K562 (cell line): ENCODE measurements at regions not wholly inside any gene's neighbourhood (a gene's known extent, or its start where the extent isn't known, plus 50 kb on each side); places are given as distances from the start of the nearest gene placed in this dataset.

Experiments
- ATAC-seq: fragments of 200-7000 bp; cut with Tn5 transposase; 3 replicates; pipeline ENCODE4 v1.9.1; 2020; ENCODE audit warnings: moderate library complexity
- BruUV-seq: library from RNA; stranded (reverse); fragments of 400-500 nt; replicated peaks from 2 replicates; lab custom pipeline; 2021; lab: Mats Ljungman, UMichigan
- CTCF ChIA-PET: fragments of 300-600 bp; formaldehyde crosslinking; extraction: SDS; loops from one replicate; lab custom pipeline; 2021; ENCODE audit warnings: low intra/inter-chr PET ratio; lab: Yijun Ruan, JAX
- POLR2A ChIA-PET: fragments of 300-600, 350-650 bp; sonication (Branson Sonifier 250); formaldehyde crosslinking; extraction: SDS; loops from one replicate; lab custom pipeline; 2021; ENCODE audit warnings: antibody characterized with exemption, inconsistent platforms; lab: Yijun Ruan, JAX
- DNase-seq, 4 experiments: peaks; one replicate each; pipeline versions ENCODE4 v3.0.0 to v3.0.0-alpha.2; 2011 to 2018; ENCODE audit warnings: low spot score in 3 of 4, mixed read lengths in 3 of 4; ENCODE audit errors: extremely low read depth in 1 of 4
- FAIRE-seq: peaks from 2 replicates; lab custom pipeline; 2011; peaks lifted over from hg19 to GRCh38; lab: Jason Lieb, UNC
- H2AFZ ChIP-seq: 2 replicates; pipeline ENCODE4 v1.6.0; 2011; ENCODE audit warnings: low read depth, low read length, control low read depth, inconsistent platforms
- H3K27ac ChIP-seq: fragments of 200-600 bp; 3 replicates; pipeline ENCODE4 v1.8.0; 2011; ENCODE audit warnings: low read depth, mild to moderate bottlenecking, control low read depth, inconsistent platforms, low read length, moderate library complexity, mixed read lengths; ENCODE audit errors: extremely low read depth
- H3K27me3 ChIP-seq, 2 experiments: fragments of 300-600 bp in 1 of 2; 2 replicates in 1 of 2; 3 replicates in 1 of 2; pipeline versions ENCODE4 v1.6.0 to v1.8.0; 2011; ENCODE audit warnings: inconsistent platforms in 2 of 2, low read length in 2 of 2, mild to moderate bottlenecking in 1 of 2, mixed read lengths in 1 of 2, moderate library complexity in 1 of 2; ENCODE audit not compliant: control insufficient read depth in 2 of 2, insufficient read depth in 2 of 2
- H3K36me3 ChIP-seq: fragments of 300-600 bp; 3 replicates; pipeline ENCODE4 v1.8.0; 2011; ENCODE audit warnings: mild to moderate bottlenecking, low read length, inconsistent platforms; ENCODE audit not compliant: control insufficient read depth, insufficient read depth
- H3K4me1 ChIP-seq, 2 experiments: fragments of 200-600 bp in 1 of 2; replicated peaks in 1 of 2; 2 replicates in 1 of 2; 3 replicates in 1 of 2; pipeline versions ENCODE4 v1.5.1 to v1.8.0; 2011; ENCODE audit warnings: inconsistent platforms in 2 of 2, low read length in 2 of 2, mild to moderate bottlenecking in 1 of 2, mixed read lengths in 1 of 2, moderate library complexity in 1 of 2; ENCODE audit not compliant: control insufficient read depth in 2 of 2, insufficient read depth in 2 of 2
- H3K4me2 ChIP-seq: 2 replicates; pipeline ENCODE4 v1.6.1; 2011; ENCODE audit warnings: low read length, control low read depth, inconsistent platforms, mixed read lengths; ENCODE audit not compliant: insufficient read depth
- H3K4me3 ChIP-seq: fragments of 200-600 bp; sonication (generic), shearing (Covaris generic); 2 replicates; pipeline ENCODE4 v1.5.1; 2016; ENCODE audit warnings: control low read depth, inconsistent platforms
- H3K79me2 ChIP-seq: fragments of 200-600 bp; 3 replicates; pipeline ENCODE4 v1.8.0; 2011; ENCODE audit warnings: low read length, inconsistent platforms; ENCODE audit not compliant: control insufficient read depth, insufficient read depth
- H3K9ac ChIP-seq, 2 experiments: 2 replicates each; pipeline versions ENCODE4 v1.6.0 to v1.6.1; 2011; ENCODE audit warnings: low read depth in 2 of 2, low read length in 2 of 2, control low read depth in 1 of 2, inconsistent platforms in 1 of 2, mild to moderate bottlenecking in 1 of 2, mixed read lengths in 1 of 2; ENCODE audit not compliant: insufficient read depth in 1 of 2
- H3K9me1 ChIP-seq: one replicate; pipeline ENCODE4 v1.6.0; 2011; ENCODE audit warnings: inconsistent platforms, mild to moderate bottlenecking, low read length, moderate library complexity; ENCODE audit not compliant: control insufficient read depth, insufficient read depth
- H3K9me3 ChIP-seq: replicated peaks from 2 replicates; pipeline ENCODE4 v1.5.1; 2011; ENCODE audit warnings: low read depth, low read length, inconsistent platforms; ENCODE audit not compliant: control insufficient read depth, insufficient read depth
- H4K20me1 ChIP-seq: replicated peaks from 2 replicates; pipeline ENCODE4 v1.6.1; 2011; ENCODE audit warnings: low read length, inconsistent platforms, mixed read lengths; ENCODE audit not compliant: control insufficient read depth, insufficient read depth
- ARNT ChIP-seq, 2 experiments: fragments of 450-650 bp; IDR thresholded peaks; 2 replicates each; pipeline ENCODE4 v1.6.1; 2016; ENCODE audit warnings: mild to moderate bottlenecking in 1 of 2
- CHD2 ChIP-seq: IDR thresholded peaks from 2 replicates; pipeline ENCODE4 v1.6.1; 2011; ENCODE audit warnings: low read depth, low read length
- GTF2B ChIP-seq: IDR thresholded peaks from 2 replicates; pipeline ENCODE4 v1.6.1; 2011; ENCODE audit not compliant: insufficient read length; ENCODE audit errors: extremely low read depth
- IRF1 ChIP-seq: sonication (generic); formaldehyde crosslinking; IDR thresholded peaks from 2 replicates; pipeline ENCODE4 v1.8.0; 2022; ENCODE audit warnings: missing genetic modification reagents, mild to moderate bottlenecking, borderline replicate concordance
- MAFF ChIP-seq: IDR thresholded peaks from 2 replicates; pipeline ENCODE4 v1.6.1; 2012; ENCODE audit warnings: low read length, improper control_type of control experiment
- MAFG ChIP-seq: fragments of 450-650 bp; conservative IDR thresholded peaks from 2 replicates; pipeline ENCODE4 v1.6.1; 2016; ENCODE audit warnings: missing genetic modification characterization, missing compliant biosample characterization
- MTA3 ChIP-seq: fragments of 450-650 bp; formaldehyde crosslinking; IDR thresholded peaks from 2 replicates; pipeline ENCODE4 v1.6.1; 2017; ENCODE audit warnings: mild to moderate bottlenecking, borderline replicate concordance
- TSC22D4 ChIP-seq: fragments of 450-650 bp; IDR thresholded peaks from 2 replicates; pipeline ENCODE4 v1.6.1; 2016; ENCODE audit warnings: missing genetic modification characterization, missing biosample characterization, control low read depth
- WGBS: fragments of 100-300 bp; shearing (Covaris generic); methylation state at CpG from one replicate; pipeline ENCODE4 v1.1.6; 2016; ENCODE audit warnings: low coverage, mixed read lengths; ENCODE audit not compliant: insufficient coverage; ENCODE audit errors: missing lambda C conversion rate; 5-methylcytosine and 5-hydroxymethylcytosine counted together
- in situ Hi-C: fragments of 300-500 bp; cut with MboI; formaldehyde crosslinking; loops from 4 replicates; pipeline ENCODE4 v1.15.0; 2018; ENCODE audit warnings: inconsistent platforms, mixed read lengths
- intact Hi-C: fragments of 100-400 bp; cut with micrococcal nuclease; formaldehyde crosslinking; loops from 2 replicates; pipeline ENCODE4 v1.14.2; 2022
- TF ChIP-seq, protein P1 (sequence below): sonication (generic); formaldehyde crosslinking; IDR thresholded peaks from 2 replicates; pipeline ENCODE4 v1.8.1; 2022; ENCODE audit warnings: missing genetic modification reagents

- intact Hi-C loops (no loop called here), in situ Hi-C loops (no loop called here)
- Histone ChIP-seq H3K4me3 (no peak overlapping the region), H3K36me3 (no peaks in the 10 kb centered on the region), H3K9ac (no peak overlapping the region), H3K4me2 (no peak overlapping the region), H4K20me1 (no peaks in the 10 kb centered on the region), H3K9me1 (no peaks in the 10 kb centered on the region), H3K27me3 (no peaks in the 10 kb centered on the region), H3K9me3 (no peaks in the 10 kb centered on the region), H3K27ac (no peak overlapping the region), H2AFZ (no peak overlapping the region), H3K79me2 (no peaks in the 10 kb centered on the region), H3K4me1 (no peaks in the 10 kb centered on the region)
- no peak for DNase-seq
- no peak for FAIRE-seq
- BruUV-seq = no TSS peak
- ATAC-seq = no peak
- WGBS = 0% methylated on average over 2 of the region's 2 CpGs
- ChIA-PET POLR2A (no interaction called here), CTCF (no interaction called here)
- TF ChIP-seq CHD2 = no peak
- 0 out of 2 replicates have a peak, but pooled peaks have one; percentile 14 for TF ChIP-seq MAFG
- 0 out of 2 replicates have a peak, but pooled peaks have one; percentile 4 for TF ChIP-seq MAFF
- no peak for TF ChIP-seq IRF1 (CRISPR knock-in tag)
- TF ChIP-seq, protein P1, sequence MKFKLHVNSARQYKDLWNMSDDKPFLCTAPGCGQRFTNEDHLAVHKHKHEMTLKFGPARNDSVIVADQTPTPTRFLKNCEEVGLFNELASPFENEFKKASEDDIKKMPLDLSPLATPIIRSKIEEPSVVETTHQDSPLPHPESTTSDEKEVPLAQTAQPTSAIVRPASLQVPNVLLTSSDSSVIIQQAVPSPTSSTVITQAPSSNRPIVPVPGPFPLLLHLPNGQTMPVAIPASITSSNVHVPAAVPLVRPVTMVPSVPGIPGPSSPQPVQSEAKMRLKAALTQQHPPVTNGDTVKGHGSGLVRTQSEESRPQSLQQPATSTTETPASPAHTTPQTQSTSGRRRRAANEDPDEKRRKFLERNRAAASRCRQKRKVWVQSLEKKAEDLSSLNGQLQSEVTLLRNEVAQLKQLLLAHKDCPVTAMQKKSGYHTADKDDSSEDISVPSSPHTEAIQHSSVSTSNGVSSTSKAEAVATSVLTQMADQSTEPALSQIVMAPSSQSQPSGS (CRISPR knock-in tag) = no peak
- no peak for TF ChIP-seq TSC22D4 (tag)
- TF ChIP-seq GTF2B = no peak
- no peak for TF ChIP-seq MTA3
- TF ChIP-seq ARNT (IDR thresholded peaks at IDR 0.05) = no peak
- TF ChIP-seq, all 486 proteins: peak for 2
Observed at GRCh38 chr18:41747723-41748242, 207.3 kb upstream of the PIK3C3 start.
